VCaP (cell line): ENCODE measurements at regions not wholly inside any gene's neighbourhood (a gene's known extent, or its start where the extent isn't known, plus 50 kb on each side); places are given as distances from the start of the nearest gene placed in this dataset.

ENCODE experiments used
- H3K27ac ChIP-seq: fragments of 450-650 bp; 2 replicates; pipeline ENCODE4 v1.5.1; 2017
- CTCF ChIP-seq: fragments of 450-650 bp; conservative IDR thresholded peaks from 2 replicates; pipeline ENCODE4 v1.5.1; 2017; ENCODE audit warnings: mild to moderate bottlenecking, moderate library complexity

GRCh38 chr17:83173914-83174361 lies 94.5 kb downstream of the METRNL start:
- peak overlapping the region; percentile 85 for H3K27ac ChIP-seq
- no peak for TF ChIP-seq CTCF

DNA sequence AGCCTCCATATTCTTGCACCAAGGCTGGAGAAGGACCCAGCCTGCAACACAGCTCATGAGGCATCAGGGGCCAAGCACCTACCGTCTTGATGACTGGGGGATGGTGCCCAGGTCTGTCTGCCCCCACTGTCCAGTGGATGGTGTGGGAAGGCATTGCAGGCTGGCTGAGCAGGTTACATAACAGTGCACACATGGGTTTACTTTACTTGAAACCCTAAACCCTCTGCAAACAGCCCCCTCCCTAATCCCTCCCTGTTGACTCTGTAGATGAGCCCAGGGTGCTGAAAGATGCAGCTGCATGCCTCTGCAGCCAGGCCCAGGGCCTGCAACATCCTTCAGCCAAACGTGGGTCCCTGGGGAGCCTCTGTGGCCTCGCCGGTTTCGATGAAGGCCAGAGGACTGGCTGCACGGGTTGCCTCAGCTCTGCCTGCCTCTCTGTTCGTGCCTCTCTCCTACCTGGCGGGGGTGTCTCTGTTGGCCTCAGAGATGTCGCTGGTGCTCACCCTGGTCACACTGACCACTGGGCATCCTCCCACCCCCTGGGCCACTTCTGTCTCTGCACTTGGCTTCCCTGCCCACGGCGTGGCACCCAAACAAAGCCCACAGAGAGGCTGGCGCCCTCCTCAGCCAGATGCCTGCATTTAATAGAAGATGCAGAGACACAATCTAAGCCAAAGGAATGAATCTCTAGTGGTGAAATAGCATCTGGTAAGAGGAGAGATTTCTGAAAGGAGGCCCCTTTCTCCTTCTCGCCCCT lies 95.1 kb downstream of the METRNL start:
- H3K27ac ChIP-seq = peak overlapping the region; percentile 85
- peak; percentile 28 for TF ChIP-seq CTCF

- H3K27ac ChIP-seq = peak overlapping the region; percentile 85
Observed at GRCh38 chr17:83175119-83175821, 95.9 kb downstream of the METRNL start.

GRCh38 chr17:83175822-83176622 lies 96.6 kb downstream of the METRNL start:
- TF ChIP-seq CTCF = no peak
- H3K27ac ChIP-seq = peak overlapping the region; percentile 85

More at GRCh38 chr17:83175119-83175821, 95.9 kb downstream of the METRNL start:
- no peak for TF ChIP-seq CTCF

- no peak for TF ChIP-seq CTCF
Observed at GRCh38 chr17:83176623-83177583, 97.5 kb downstream of the METRNL start.

GRCh38 chr17:83177611-83178532 lies 98.5 kb downstream of the METRNL start:
- no peak for TF ChIP-seq CTCF
- no peak overlapping the region for H3K27ac ChIP-seq

More at GRCh38 chr17:83176623-83177583, 97.5 kb downstream of the METRNL start:
- no peak overlapping the region; the same call in 1 of the 2 replicates for H3K27ac ChIP-seq
